OCI-LY7 (cell line): ENCODE measurements at regions not wholly inside any gene's neighbourhood (a gene's known extent, or its start where the extent isn't known, plus 50 kb on each side); places are given as distances from the start of the nearest gene placed in this dataset.

Source experiments
- CTCF ChIP-seq: fragments of 200-600 bp; sonication (generic); conservative IDR thresholded peaks from 2 replicates; pipeline ENCODE4 v1.5.1; 2014; ENCODE audit warnings: mild to moderate bottlenecking, antibody characterized with exemption, low read length, moderate library complexity, mixed read lengths
- EZH2phosphoT487 ChIP-seq: fragments of 200-600 bp; sonication (generic); IDR thresholded peaks from 2 replicates; pipeline ENCODE4 v1.6.1; 2018; ENCODE audit warnings: low read depth, borderline replicate concordance, mild to moderate bottlenecking, mixed run types, antibody characterized with exemption, low read length, moderate library complexity, mixed read lengths

- TF ChIP-seq CTCF (no peak), EZH2phosphoT487 (no peak)
These were observed 277.1 kb upstream of the PRKX start for GRCh38 chrX:3990569-3990968.
